Right lobe of liver (tissue), 6 donors: ENCODE measurements at regions not wholly inside any gene's neighbourhood (a gene's known extent, or its start where the extent isn't known, plus 50 kb on each side); places are given as distances from the start of the nearest gene placed in this dataset.

Source experiments
- ATAC-seq, 4 donors: fragments of 200-7000 bp; cut with Tn5 transposase; one replicate each; pipeline ENCODE4 v1.9.1; 2020; ENCODE audit warnings: mild to moderate bottlenecking in 4 of 4, moderate library complexity in 4 of 4
- DNase-seq, 3 donors: peaks; one replicate each; pipeline ENCODE4 v3.0.0-alpha.2; 2020
- H3K27ac ChIP-seq, 3 donors: fragments of 200-600 bp; one replicate each; pipeline ENCODE4 v1.8.0; 2022
- H3K27me3 ChIP-seq, 2 donors: fragments of 200-600 bp; one replicate each; pipeline ENCODE4 v1.8.0; 2022
- H3K36me3 ChIP-seq, 4 donors: fragments of 200-600 bp; sonication (generic) in 1 of 4; one replicate each; pipeline versions ENCODE4 v1.5.1 to v1.8.0; 2017 to 2022; ENCODE audit warnings: control low read depth in 1 of 4
- H3K4me1 ChIP-seq, 4 donors: fragments of 200-600 bp; sonication (generic) in 1 of 4; one replicate each; pipeline versions ENCODE4 v1.5.1 to v1.8.0; 2017 to 2022; ENCODE audit warnings: control low read depth in 1 of 4
- H3K4me3 ChIP-seq, 3 donors: fragments of 200-600 bp; one replicate each; pipeline ENCODE4 v1.8.0; 2022
- H3K9me3 ChIP-seq, 4 donors: fragments of 200-600 bp; sonication (generic) in 1 of 4; one replicate each; pipeline versions ENCODE4 v1.5.1 to v1.8.0; 2017 to 2022; ENCODE audit warnings: control low read depth in 1 of 4
- CTCF ChIP-seq, 4 donors: fragments of 200-600 bp in 3 of 4; fragments of 450-650 bp in 1 of 4; IDR thresholded peaks; one replicate each; pipeline versions ENCODE4 v1.5.1 to v1.8.0; 2016 to 2022; ENCODE audit warnings: antibody characterized with exemption in 4 of 4, mild to moderate bottlenecking in 2 of 4
- POLR2A ChIP-seq: fragments of 450-650 bp; IDR thresholded peaks from one replicate; pipeline ENCODE4 v1.6.1; 2017; ENCODE audit warnings: antibody characterized with exemption, mild to moderate bottlenecking
- WGBS: methylation state at CpG from one replicate; pipeline ENCODE4 v1.1.6; 2018; ENCODE audit warnings: low coverage, low lambda C conversion rate; ENCODE audit not compliant: insufficient coverage; ENCODE audit errors: missing lambda C conversion rate; 5-methylcytosine and 5-hydroxymethylcytosine counted together
- intact Hi-C, 2 donors: fragments of 100-400 bp; cut with DNase I; formaldehyde crosslinking; loops; one replicate each; pipeline versions ENCODE4 v1.11.2 to v1.14.1; 2022
- donor health status: DM: no; HTN: yes; CAD: no.
- donor health status: DM: no; HTN: no; CAD: no.
- donor health status: DM: no; HTN: no; CAD: no.
- donor health status: DM: no; HTN: yes; CAD: no.
- donor health status: DM: no; HTN: yes; CAD: no.

- Histone ChIP-seq H3K27ac (no peak overlapping the region), H3K4me1 (peaks cover 0 to 16% (median 2%) of the 10 kb centered on the region in 4 donors), H3K27me3 (no peaks in the 10 kb centered on the region), H3K36me3 (no peaks in the 10 kb centered on the region), H3K9me3 (no peaks in the 10 kb centered on the region), H3K4me3 (no peak overlapping the region)
- WGBS, result no CpG with 5 or more reads among the region's 2 CpGs
- intact Hi-C loops, result no loop called here
- DNase-seq (no peak), ATAC-seq (no peak)
- TF ChIP-seq CTCF (IDR thresholded peaks at IDR 0.05) (no peak), POLR2A (no peak)
These were observed 95.4 kb downstream of the RAB18 start for GRCh38 chr10:27599546-27599945.

DNA sequence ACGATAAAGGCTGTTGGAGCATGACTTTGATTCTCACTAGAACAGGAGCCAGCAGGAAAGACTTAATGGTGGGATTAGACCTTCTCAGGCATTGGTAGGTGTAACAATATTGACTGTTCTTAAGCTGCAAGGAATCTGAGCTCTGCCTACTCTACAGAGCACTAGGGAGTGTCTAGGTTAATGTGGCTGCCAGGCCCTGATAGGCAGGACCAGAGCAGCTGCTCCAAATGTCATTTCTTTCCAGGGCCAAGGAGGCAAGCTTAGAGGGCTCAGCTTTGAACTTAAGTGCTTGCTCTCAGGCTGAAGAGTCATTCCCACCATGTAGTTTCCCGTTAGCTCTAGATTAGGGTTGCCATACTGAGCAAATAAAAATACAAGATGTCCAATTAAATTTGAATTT is 96.8 kb downstream of the RAB18 start:
- Histone ChIP-seq H3K27ac (no peak overlapping the region), H3K36me3 (no peaks in the 10 kb centered on the region), H3K4me1 (peaks cover 0 to 16% (median 2%) of the 10 kb centered on the region in 4 donors), H3K27me3 (no peaks in the 10 kb centered on the region), H3K4me3 (no peak overlapping the region), H3K9me3 (no peaks in the 10 kb centered on the region)
- TF ChIP-seq CTCF (IDR thresholded peaks at IDR 0.05), result no peak
- no peak for TF ChIP-seq POLR2A
- 60% methylated on average over 2 of the region's 2 CpGs for WGBS
- DNase-seq (no peak), ATAC-seq (no peak)
- intact Hi-C loops, result no loop called here

GRCh38 chr10:27601503-27601902 is 97.4 kb downstream of the RAB18 start:
- WGBS, result 47% methylated on average over 5 of the region's 5 CpGs
- intact Hi-C loops, result no loop called here
- TF ChIP-seq CTCF (IDR thresholded peaks at IDR 0.05) (no peak), POLR2A (no peak)
- ATAC-seq (peak; percentile 58 to 84 (median 80)), DNase-seq (no peak)
- Histone ChIP-seq H3K4me3 (peak overlapping the region in 1 of 3 donors; percentile 23), H3K27me3 (no peaks in the 10 kb centered on the region), H3K9me3 (no peaks in the 10 kb centered on the region), H3K4me1 (peaks cover 0 to 16% (median 2%) of the 10 kb centered on the region in 4 donors), H3K27ac (peak overlapping the region in 1 of 3 donors; percentile 61), H3K36me3 (no peaks in the 10 kb centered on the region)

DNA sequence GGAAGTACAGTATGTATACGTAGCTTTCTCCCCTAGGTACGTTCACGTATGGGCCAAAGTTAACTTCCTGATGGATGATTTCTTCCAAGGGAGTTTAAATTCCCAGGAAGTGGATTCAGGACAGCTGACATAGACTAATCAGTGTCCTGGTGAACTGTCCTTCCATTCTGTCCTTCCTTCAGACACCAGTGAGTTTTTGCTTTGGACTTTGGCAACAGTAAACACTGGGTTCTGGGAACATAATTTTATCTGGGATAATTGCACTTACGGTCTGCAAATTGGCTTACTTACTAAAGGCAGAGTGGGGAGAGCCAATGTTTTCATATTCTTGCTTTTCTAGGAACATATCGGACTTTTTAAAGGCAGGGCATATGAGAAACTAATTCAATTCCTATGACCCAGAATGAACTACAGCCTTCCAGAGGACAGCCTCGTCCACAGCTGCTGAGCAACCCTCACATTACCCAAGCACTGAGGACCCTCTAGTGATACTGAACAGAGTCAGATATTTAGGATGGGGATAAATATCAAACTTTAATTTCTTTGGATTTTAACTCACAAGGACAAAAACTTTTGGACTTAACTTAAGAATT is 97.9 kb downstream of the RAB18 start:
- H3K27me3 ChIP-seq, result no peaks in the 10 kb centered on the region
- no peaks in the 10 kb centered on the region for H3K36me3 ChIP-seq
- H3K27ac ChIP-seq, result peak overlapping the region in 2 of 3 donors; percentile 14 to 61
- no peaks in the 10 kb centered on the region for H3K9me3 ChIP-seq
- DNase-seq (no peak), ATAC-seq (peak; percentile 30 to 91 (median 87))
- 38% methylated on average over 6 of the region's 6 CpGs for WGBS
- H3K4me3 ChIP-seq, result peak overlapping the region in 1 of 3 donors; percentile 23
- peaks cover 0 to 16% (median 2%) of the 10 kb centered on the region in 4 donors for H3K4me1 ChIP-seq
- no peak for TF ChIP-seq CTCF (IDR thresholded peaks at IDR 0.05)
- intact Hi-C loops, result no loop called here

DNA sequence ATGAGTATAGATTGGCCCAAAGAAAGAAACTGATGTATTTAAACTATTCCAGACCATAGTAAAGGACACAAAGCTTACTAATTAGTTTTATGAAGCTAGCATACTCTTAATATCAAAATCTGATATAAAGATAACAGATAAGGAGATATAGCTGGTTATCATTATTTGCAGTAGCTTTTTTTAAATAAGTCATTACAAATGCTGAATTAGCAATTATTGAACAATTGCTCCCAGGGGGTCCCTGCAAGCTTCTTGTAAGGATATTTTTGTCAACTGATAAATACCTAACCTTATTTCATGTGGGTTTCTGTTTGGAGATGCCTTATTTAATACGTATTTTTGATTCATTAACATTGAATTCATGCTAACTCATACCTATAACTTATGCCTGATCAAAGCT is 99.0 kb downstream of the RAB18 start:
- Histone ChIP-seq H3K4me1 (peaks cover 0 to 16% (median 2%) of the 10 kb centered on the region in 4 donors), H3K9me3 (no peaks in the 10 kb centered on the region), H3K27me3 (no peaks in the 10 kb centered on the region), H3K36me3 (no peaks in the 10 kb centered on the region), H3K27ac (no peak overlapping the region), H3K4me3 (no peak overlapping the region)
- TF ChIP-seq CTCF (IDR thresholded peaks at IDR 0.05), result no peak
- no peak for TF ChIP-seq POLR2A
- ATAC-seq (no peak), DNase-seq (no peak)
- WGBS, result 67% methylated on average over 1 of the region's 1 CpG
- intact Hi-C loops, result no loop called here
